ENCODE measurements at regions not wholly inside any gene's neighbourhood (a gene's known extent, or its start where the extent isn't known, plus 50 kb on each side); places are given as distances from the start of the nearest gene placed in this dataset.
"Not testable (repeated sequence)": the region's sequence is repeated elsewhere in the genome, so short reads cannot be mapped to it uniquely, and the experiment has no call there.

DNA sequence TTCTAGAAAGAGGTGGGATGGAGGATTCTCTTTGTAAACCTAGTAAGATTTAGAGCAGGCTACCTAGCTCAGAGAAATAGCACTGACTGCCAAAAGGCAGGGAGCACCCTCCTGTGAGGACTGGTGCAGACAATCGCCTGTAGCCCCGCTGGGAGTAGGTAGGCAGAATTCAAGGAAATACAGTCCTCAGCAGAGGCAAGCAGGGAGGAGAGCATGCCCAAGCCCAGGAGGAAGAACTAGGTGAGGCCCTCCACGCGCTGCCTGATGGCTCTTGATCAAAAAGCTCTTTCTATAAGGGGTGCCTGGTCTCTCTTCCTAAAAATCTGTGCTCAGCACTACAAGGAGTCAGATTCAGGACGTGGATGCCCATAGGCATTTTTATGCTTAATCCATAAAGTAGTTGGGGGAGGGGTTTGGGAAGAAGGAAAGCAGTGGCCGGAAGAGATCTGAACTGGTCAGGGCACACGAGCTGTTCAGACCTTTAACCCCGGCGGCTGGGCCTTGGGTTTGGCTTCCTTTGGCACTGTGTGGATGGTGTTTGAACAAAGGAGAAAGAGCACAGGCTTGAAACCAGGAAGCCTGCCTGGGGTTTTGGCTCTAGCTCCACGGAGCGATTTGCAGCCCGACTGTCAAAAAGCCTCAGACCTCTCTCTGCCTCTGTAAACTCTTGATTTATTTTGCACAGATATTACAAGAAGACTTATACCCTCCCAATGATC is 320.6 kb downstream of the FOXO1 start:
- no peak for DNase-seq

DNA sequence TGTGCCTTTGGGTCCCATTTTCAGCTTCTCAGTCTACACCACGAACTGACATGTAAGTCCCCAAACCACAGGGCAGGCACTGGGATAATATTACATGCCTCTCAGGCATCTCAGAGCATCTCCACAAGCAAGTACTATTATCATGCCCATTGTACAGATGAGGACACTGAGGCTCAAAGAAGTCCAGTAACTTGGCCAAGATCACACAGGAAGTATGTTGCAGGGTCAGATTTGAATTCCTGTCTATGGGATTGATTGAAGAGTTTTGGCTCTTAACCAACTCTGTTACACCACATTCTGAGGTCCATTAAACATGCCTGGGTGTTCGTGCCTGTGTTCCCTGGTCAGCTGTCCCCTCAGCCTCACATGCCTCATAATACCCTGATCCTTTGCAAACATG is 319.8 kb downstream of the FOXO1 start:
- no peak for DNase-seq

DNA sequence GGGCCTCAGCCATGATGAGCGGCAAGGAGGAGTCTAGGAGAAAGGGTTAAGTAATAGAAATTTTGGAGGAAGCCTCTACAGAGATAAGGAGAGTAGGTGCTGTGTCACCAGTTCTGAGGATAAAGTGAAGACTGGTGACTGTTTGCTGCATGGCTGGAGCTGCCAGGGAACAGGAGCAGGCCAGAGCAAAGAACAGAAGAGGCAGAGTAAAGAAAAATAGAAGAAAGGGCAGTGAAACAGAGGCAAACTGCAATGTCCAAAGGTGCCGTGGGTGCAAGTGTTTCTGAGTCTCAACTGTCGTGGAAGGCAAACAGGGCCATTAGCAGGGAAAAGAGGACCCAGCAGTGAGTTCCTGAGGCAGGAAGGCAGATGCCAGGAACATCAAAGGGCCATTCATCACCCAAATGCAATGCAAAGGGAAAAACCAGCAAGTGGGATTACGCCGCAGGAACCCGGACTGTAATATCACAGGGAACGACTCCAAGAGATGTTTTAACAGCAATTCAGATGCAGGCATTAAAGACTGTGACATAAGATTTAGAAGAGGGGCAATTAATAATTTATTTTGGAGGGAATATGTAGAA is 318.3 kb downstream of the FOXO1 start:
- DNase-seq = no peak

DNA sequence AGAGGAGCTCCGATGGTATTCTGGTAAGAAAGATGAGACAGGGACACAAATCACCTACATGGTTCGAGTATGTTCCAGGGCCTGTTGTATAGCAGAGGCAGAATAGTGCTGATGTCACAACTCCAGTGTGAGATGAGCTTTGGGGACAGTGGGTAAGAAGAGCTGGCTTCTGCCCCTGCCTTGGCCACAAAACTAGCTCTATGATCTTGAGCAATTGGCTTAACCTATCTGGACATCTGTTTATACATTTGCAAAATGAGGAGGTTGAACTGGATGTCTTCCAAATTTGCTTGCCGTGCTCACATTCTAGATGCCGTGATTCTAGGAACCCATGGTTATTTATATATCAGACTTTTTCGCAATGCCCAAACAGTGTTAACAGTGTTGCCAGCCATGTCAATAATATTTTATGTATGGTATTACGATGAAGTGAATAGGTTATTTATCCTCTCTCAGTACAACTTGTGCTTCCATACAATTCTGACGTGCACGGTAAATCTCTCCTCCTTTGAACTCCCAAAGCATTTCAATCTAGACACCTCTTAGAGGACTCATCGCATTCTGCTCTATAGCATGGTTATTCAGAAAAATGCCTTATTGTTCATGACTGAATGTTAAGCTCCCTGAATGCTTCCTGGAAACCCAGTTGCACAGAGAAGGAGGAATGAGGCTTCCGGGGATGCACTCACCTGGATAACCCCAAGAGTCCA is 316.0 kb downstream of the FOXO1 start:
- DNase-seq = no peak

DNA sequence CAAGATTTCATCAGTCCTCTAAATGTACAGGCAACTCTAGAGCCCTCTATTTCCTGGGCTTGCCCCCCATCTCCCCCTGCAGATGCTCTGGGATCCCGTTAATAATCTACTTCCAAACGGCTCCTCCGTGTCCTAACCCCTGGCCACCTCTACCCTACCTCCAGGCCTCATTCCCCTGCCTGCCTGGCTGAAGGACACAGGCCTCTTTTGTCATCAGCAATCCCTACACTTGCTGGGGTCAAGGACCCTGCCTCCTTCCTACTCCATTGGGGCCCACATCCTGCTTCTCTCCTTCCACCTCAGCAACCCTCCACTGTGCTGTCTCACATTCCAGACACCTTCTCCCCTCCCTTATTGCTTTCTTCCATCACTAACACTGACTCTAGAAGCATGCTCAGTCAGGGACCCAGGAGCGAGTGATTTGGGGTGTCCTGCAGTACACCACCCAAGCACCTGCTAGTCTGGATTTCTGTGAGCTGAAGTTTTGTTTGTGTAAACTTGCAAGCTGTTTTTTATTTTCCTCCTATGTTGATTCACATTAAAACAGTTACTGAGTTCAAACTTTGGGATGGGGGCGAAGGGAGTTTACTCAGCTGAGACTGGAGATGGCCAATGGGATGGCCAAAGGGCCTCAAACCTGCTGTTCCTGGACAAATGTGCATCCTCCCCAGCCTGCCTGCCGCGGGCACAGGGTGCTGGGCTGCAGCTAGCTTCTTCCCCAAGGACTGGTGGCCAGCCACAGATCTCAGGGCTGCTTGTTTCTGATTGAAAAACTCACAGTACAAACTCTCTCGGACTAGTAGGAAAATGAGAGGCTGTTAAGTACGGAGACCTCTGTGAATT is 314.7 kb downstream of the FOXO1 start:
- DNase-seq = no peak

DNA sequence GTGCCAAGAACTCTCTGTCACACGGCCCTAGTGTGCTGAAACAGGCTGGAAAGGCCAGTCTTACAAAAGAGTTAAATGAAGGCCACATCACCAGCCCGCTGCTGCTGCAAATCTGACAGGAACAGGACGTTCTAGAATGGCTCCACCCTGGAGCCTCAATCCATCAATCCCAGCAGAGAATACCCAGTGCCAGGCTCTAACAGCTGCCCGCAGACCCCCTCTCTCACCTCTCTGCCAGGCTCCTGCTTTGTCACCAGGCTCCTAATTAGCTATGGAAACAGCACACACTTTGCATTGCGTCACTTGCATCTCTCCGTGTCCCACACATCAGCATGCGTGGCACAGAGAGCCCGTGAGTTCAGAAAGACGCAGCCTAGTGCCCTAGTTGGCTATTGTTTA is 314.1 kb downstream of the FOXO1 start:
- DNase-seq = no peak

DNA sequence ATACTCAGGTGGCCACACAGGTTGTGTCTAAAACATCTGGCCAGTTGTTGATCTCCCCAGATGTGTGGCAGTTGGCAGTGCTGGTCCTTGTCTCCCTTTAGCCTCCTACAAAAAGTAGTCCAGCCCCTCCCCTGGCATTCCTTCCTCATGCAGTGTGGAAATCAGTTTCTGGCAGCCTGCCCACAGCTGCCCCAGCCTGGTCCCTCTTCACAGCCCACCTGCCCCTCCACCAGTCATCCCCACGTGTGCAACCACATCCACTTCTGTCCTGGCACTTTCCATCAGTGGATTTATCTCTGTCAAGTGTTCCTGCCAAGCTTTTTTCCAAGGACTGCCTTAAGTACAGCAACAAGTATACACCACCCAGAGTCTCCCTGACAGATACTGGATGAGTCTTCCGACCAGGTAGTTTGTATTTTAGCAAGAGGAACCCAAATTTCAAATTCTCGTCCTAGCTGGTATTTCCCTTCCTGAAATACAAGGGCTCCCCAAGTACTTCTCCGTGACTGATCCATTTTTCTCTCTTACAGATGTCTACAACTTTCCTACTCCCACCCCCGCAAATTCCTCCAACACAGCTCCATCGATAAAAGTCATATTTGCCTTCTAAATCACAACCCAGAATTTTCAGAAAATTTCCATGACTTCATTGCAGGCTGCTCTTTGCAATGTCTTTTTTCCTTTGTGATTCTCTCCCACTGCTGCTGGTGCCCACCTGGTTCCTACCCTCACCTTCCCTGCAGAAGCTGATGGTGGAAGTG is 313.5 kb downstream of the FOXO1 start:
- DNase-seq = no peak

DNA sequence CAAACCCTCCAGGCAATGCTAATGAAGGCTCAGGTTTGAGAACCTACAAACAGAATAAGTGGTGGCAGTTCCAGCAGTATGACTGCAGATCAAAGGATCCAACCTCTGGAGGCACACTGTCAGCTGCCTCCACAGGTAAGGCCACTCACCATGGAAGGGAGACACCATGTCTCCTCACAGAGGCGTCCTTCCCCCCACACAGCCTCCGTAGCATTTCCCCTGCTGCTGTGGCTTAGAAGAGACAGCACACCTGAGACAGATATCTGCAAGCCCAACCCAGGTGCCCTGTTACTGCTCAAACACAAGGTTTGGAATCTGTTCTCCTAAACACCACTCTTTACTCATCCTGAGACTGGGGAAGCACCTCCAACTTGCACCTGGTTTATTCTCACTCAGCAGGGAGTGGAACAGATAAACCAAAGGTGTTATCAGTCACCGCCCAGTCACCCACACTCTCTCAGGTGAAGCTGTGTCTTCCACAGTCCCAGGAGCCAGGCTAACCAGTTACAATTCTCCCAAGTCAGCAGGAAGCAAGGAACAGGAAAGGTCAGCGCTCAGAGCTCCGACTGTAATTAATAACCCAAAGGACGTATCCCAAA is 311.2 kb downstream of the FOXO1 start:
- DNase-seq = no peak

DNA sequence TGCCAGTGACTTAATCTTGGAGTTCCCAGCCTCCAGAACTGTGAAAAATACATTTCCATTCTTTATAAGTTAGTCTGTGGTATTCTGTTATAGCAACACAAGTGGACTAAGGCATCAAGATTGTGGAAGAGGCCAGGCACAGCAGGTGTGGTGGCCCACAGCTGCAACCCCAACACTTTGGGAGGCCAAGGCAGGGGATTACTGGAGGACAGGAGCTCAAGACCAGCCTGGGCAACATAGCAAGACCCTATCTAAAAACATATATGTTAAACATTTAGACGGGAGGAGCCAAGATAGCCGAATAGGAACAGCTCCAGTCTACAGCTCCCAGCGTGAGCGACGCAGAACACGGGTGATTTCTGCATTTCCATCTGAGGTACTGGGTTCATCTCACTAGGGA is 310.4 kb downstream of the FOXO1 start:
- no peak for DNase-seq

DNA sequence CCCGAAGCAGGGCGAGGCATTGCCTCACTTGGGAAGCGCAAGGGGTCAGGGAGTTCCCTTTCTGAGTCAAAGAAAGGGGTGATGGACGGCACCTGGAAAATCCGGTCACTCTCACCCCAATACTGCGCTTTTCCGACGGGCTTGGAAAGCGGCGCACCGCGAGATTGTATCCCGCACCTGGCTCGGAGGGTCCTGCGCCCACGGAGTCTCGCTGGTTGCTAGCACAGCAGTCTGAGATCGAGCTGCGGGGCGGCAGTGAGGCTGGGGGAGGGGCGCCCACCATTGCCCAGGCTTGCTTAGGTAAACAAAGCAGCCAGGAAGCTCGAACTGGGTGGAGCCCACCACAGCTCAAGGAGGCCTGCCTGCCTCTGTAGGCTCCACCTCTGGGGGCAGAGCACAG is 310.0 kb downstream of the FOXO1 start:
- not testable (repeated sequence) for DNase-seq

DNA sequence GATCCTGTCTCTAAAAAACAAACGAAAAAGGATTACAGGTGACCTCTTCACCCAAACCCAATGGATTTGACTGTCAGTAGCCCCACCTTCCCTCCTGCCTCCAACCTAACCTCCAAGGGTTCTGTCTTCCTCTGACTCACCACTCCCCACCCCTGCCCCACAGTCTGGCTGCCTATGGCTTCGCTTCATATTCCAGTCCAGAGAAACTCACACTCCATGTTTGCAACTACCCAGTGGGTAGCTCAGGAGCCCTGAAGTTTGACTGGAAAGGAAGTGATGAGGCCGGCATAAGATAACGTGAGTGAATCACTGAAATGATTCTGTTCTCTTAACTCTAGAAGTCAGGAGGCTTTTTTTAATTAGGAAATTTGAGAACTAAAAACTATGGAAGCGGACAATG is 303.9 kb downstream of the FOXO1 start:
- DNase-seq = no peak

DNA sequence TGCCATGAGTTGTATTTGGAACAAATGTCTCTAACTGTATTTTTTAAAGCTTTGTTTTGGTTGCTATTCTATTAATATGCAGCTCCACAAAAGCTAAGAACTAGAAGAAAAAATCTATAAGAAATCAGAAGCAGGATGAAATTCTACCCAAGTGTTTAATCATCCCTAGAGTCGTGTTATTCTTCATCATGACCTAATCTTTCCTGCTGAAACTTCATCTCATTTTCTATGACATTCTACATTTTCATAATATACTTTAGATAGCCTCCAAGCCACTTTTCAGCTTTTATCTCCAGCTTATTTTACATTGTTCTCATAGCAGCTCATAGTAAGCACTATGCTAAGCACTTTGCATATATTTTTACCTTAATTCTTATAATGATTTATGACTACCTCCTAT is 302.8 kb downstream of the FOXO1 start:
- DNase-seq = no peak

DNA sequence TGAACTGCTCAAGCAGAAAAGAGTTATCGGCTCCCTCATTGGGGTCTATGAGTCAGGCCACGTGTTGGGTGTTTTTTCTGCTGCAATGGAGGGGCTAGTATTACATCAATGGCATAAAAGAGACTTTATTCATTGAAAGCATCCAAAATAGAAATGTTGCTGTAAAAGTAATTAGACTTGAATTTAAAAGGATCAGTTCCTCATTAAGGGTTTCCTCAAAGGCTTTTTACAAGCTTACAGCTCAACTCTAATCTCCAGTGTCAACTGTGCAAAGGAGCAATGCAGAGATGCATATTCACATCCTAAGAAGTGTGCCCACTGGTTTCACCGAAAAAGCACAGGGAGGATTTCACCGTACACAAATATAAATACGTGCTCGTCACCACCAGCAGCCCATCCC is 300.3 kb downstream of the FOXO1 start:
- no peak for DNase-seq

DNA sequence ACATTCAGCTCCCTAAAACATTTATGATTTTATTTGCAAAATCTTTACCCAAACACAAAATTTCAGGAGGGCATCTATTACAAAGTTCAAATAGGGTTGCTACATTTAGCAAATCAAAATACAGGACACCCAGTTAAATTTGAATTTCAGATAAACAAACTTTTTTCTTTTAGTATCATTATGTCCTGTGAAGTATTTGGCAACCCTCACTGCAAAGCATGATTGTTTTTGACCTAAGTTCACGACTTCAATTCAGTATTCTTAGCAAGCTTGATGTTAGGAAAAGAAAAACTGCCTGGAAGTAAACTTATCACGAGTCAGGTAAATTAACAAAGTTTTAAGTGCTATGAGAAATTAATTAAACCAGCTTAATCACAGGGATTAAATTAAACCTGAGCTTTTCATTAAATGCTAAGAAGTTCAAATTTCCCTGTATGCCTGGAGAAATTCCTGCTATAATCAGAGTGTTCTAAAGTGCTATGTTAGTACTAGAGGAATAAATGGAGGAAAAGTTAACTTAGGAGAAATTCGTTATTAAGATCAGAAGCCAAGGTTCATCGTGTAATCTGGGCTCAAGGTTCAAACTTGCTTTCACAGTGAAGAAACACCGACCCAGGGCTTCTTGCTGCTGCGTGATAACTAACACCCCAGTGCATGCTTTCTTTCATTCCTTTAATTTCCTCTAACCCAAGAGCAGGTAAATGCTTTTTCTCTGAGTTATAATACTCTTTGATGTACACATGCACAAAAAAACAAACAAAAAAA is 298.1 kb downstream of the FOXO1 start:
- no peak for DNase-seq

DNA sequence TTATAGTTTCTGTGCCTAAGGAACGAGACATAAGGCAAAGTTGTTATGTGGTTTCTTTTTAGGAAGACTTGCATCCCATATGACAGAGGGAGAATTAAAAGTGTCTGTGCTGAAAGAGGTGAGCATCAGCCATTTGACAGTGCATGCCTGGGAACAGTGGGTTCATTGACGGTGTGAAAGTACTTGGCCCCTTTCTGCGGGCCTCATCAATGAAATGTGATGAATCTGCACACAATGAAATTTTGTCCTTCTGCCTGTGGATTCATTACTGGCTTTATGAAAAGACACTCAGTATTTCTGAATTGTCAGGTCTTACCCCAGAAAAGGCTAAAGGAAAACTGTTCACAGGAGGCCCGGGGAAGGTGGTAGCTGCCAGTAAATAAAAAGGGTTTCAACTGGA is 295.8 kb downstream of the FOXO1 start:
- no peak for DNase-seq

DNA sequence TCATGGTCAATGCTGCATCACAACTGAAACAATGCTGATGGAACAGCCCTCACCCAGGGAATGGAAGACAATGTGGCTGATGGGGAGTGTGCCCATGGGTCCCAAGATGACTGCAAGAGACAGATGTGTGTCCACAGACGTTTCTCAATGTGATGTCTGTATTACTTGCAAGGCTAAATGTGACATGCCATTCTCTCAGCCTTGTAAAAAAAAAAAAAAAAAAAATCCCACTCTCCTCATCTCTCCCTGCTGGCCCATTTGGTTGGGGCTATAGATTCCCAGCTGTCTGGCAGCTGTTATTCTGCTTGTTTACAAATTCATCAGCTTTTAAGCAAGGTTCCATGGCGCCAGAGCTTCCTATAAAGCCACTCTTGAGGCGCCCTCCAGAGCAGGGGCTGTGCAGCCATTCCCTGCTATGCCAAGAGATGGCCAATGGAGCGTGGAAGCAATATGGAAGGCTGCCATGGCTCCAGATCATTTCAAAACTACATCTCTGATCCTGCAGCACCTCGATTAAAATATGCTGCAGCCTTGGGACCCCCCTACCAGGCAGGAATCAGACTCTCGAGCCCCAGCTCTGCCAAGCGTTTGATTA is 294.8 kb downstream of the FOXO1 start:
- DNase-seq = no peak

DNA sequence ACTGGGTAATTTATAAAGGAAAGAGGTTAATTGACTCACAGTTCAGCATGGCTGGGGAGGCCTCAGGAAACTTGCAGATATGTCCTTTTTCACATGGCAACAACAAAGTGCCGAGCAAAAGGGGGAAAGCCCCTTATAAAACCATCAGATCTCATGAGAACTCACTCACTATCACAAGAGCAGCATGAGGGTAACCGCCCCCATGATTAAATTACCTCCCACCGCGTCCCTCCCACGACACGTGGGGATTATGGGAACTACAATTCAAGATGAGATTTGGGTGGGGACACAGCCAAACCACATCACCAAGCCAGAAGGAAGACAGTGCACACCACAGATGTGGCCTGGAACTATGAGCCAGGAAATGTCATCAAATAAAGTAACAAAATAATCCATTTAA is 292.8 kb downstream of the FOXO1 start:
- DNase-seq = not testable (repeated sequence)

DNA sequence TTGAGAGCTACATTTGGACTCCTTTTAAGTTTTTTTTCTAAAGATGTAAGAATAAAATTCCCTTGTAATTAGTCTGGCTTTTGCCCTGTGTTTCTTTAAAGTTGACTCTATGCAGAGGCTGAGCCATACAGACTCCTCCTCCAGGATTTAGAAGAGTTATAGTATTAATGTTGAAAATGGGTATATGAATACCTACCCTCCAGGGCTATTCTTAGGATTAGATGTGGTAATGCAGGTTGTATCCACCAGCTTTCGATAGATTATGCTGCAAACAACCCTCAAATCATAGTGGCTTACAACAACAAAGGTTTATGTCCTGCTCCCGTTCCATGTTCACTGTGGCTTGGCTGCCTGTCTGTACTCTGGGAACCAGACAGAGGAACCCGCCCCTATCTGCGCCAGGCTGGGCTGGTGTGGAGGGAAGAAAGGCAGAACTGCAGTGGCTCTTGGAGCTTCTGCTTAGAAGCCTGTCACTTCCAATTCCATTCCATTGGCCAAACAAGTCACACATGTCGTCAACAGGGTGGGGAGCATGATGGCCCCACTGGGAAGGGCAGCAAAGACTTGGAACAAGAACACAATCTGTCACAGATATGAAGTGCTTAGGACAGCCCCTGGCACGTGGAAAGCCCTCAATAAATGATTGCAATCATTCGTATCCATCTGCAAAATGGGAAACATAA is 290.8 kb downstream of the FOXO1 start:
- no peak for DNase-seq

DNA sequence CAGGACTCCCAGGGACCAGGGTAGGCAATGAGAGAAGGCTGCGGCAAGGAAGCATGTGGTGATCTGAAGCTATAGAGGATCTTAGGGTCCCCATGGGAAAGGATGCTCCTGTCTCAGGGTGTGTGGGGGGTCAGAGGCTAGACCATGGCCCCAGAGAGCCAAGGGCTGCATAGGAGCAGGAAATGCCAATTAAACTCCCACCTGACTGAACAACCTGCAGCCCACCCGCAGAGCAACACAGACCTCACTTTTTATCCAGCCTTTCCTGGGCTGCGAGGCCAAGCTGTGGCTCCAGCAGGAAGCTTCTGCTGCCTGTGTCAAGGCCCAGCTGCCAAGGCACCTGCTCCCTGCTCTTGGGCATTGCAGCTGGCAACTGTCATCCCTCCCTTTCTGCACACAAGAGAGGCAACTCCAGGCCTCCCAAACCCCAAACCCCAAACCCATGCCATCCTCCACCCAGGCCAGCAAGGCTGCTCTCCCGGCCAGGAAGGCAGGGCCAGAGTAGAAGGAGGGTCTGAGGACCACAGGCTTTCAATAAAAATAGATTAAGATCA is 290.1 kb downstream of the FOXO1 start:
- DNase-seq = no peak

DNA sequence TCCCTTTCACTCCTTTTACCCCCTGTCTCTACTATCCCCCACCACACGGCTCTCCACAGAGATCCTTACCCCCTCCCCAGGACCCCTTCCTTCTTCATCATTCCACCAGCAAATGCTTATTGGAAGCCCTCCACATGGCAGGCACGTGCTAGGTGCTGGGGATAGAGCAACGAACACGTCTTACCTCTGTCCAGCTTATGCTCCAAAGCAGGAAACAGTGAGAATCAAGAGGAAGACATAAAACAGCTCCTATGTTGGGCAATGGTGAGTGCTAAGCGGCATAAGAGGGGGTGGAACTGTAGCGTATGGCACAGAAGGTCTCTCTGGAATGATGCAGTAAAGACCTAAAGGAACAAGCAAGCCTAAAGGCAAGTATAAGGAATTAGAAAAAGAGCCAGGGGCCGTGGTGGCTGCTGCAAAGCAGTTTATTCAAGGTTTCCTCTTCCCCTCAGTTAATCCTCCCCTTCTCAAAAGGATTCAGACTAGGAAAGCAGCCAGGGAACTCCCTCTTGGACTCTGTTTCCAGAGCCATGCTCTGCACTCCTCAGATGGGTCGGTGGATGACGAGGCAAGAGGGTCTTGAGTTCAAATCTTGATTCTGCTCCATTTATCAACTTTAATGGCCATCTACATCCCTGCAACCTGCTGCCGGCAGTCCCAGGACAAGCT is 289.4 kb downstream of the FOXO1 start:
- DNase-seq = no peak

Measured in NCI-H1930 (cell line).